HepG2 (cell line): ENCODE measurements at regions not wholly inside any gene's neighbourhood (a gene's known extent, or its start where the extent isn't known, plus 50 kb on each side); places are given as distances from the start of the nearest gene placed in this dataset.

ENCODE experiments used
- ATAC-seq: fragments of 200-7000 bp; cut with Tn5 transposase; 3 replicates; pipeline ENCODE4 v1.9.1; 2020; ENCODE audit warnings: mild to moderate bottlenecking, moderate library complexity
- BruUV-seq: library from RNA; stranded (reverse); fragments of 400-500 nt; replicated peaks from 2 replicates; lab custom pipeline; 2021; lab: Mats Ljungman, UMichigan
- CTCF ChIA-PET: fragments of 300-600 bp; formaldehyde crosslinking; extraction: SDS; loops from one replicate; lab custom pipeline; 2021; ENCODE audit warnings: low total read pairs, inconsistent platforms, low intra/inter-chr PET ratio; lab: Yijun Ruan, JAX
- POLR2A ChIA-PET: fragments of 350-600 bp; sonication (Branson Sonifier 250); formaldehyde crosslinking; loops from one replicate; lab custom pipeline; 2020; ENCODE audit warnings: antibody characterized with exemption, inconsistent platforms; lab: Yijun Ruan, JAX
- DNase-seq: peaks from one replicate; pipeline ENCODE4 v3.0.0-alpha.2; 2015; ENCODE audit warnings: low spot score
- FAIRE-seq: peaks from 3 replicates; lab custom pipeline; 2011; peaks lifted over from hg19 to GRCh38; lab: Jason Lieb, UNC
- H2AFZ ChIP-seq: one replicate; pipeline ENCODE4 v1.6.1; 2011; ENCODE audit warnings: low read length, inconsistent platforms
- H3K27ac ChIP-seq: fragments of 300-600 bp; 3 replicates; pipeline ENCODE4 v1.8.0; 2011; ENCODE audit warnings: mixed run types, mild to moderate bottlenecking, mixed read lengths, low read length, inconsistent platforms; ENCODE audit not compliant: insufficient read depth; ENCODE audit errors: extremely low read length
- H3K27me3 ChIP-seq, 2 experiments: fragments of 200-600 bp in 1 of 2; 2 replicates in 1 of 2; 3 replicates in 1 of 2; pipeline versions ENCODE4 v1.6.0 to v1.8.0; 2011; ENCODE audit warnings: low read length in 2 of 2, mild to moderate bottlenecking in 2 of 2, moderate library complexity in 2 of 2, inconsistent platforms in 1 of 2; ENCODE audit not compliant: insufficient read depth in 2 of 2, control insufficient read depth in 1 of 2
- H3K36me3 ChIP-seq, 2 experiments: fragments of 200-600 bp in 1 of 2; replicated peaks in 1 of 2; 2 replicates in 1 of 2; 3 replicates in 1 of 2; pipeline versions ENCODE4 v1.5.1 to v1.8.0; 2011; ENCODE audit warnings: low read length in 2 of 2, inconsistent platforms in 1 of 2; ENCODE audit not compliant: insufficient read depth in 2 of 2, control insufficient read depth in 1 of 2
- H3K4me1 ChIP-seq: 2 replicates; pipeline ENCODE4 v1.5.1; 2012; ENCODE audit warnings: low read length, inconsistent platforms; ENCODE audit not compliant: insufficient read depth
- H3K4me2 ChIP-seq: 2 replicates; pipeline ENCODE4 v1.6.0; 2011; ENCODE audit warnings: low read depth, low read length, inconsistent platforms
- H3K4me3 ChIP-seq, 3 experiments: fragments of 200-600 bp in 1 of 3; sonication (generic), shearing (Covaris generic) in 1 of 3; replicated peaks in 1 of 3; 2 replicates each; pipeline ENCODE4 v1.5.1; 2011 to 2016; ENCODE audit warnings: low read length in 3 of 3, inconsistent platforms in 2 of 3, low read depth in 2 of 3, mild to moderate bottlenecking in 2 of 3, control low read depth in 1 of 3, mixed read lengths in 1 of 3; ENCODE audit not compliant: insufficient read depth in 1 of 3
- H3K79me2 ChIP-seq: one replicate; pipeline ENCODE4 v1.6.1; 2011; ENCODE audit warnings: low read length, inconsistent platforms; ENCODE audit not compliant: insufficient read depth
- H3K9ac ChIP-seq: 2 replicates; pipeline ENCODE4 v1.6.0; 2011; ENCODE audit warnings: mild to moderate bottlenecking, low read depth, low read length, inconsistent platforms; ENCODE audit not compliant: insufficient read depth
- H3K9me3 ChIP-seq: 2 replicates; pipeline ENCODE4 v1.5.1; 2012; ENCODE audit warnings: mild to moderate bottlenecking, low read length
- H4K20me1 ChIP-seq: 2 replicates; pipeline ENCODE4 v1.6.0; 2011; ENCODE audit warnings: inconsistent platforms, mild to moderate bottlenecking, low read length, moderate library complexity; ENCODE audit not compliant: insufficient read depth
- MBNL3 ChIP-seq: fragments of 250-450 bp; sonication (Bioruptor Pico); conservative IDR thresholded peaks from 2 replicates; pipeline ENCODE4 v1.8.0; 2022; ENCODE audit warnings: mild to moderate bottlenecking, inconsistent platforms
- MTA3 ChIP-seq: sonication (generic); formaldehyde crosslinking; IDR thresholded peaks from 2 replicates; pipeline ENCODE4 v1.4.0; 2020; ENCODE audit warnings: missing genetic modification reagents
- ZBTB4 ChIP-seq: sonication (generic); formaldehyde crosslinking; IDR thresholded peaks from 2 replicates; pipeline ENCODE4 v1.4.0; 2020; ENCODE audit warnings: missing genetic modification reagents, mild to moderate bottlenecking, borderline replicate concordance
- ZFP82 ChIP-seq: sonication (generic); formaldehyde crosslinking; IDR thresholded peaks from 2 replicates; pipeline ENCODE4 v1.5.1; 2020; ENCODE audit warnings: mild to moderate bottlenecking, missing genetic modification reagents, borderline replicate concordance
- ZNF232 ChIP-seq: sonication (generic); formaldehyde crosslinking; IDR thresholded peaks from 2 replicates; pipeline ENCODE4 v1.4.0; 2020; ENCODE audit warnings: missing genetic modification reagents, borderline replicate concordance
- ZNF546 ChIP-seq: sonication (generic); formaldehyde crosslinking; conservative IDR thresholded peaks from 2 replicates; pipeline ENCODE4 v1.8.1; 2023; ENCODE audit warnings: mild to moderate bottlenecking, missing genetic modification reagents
- ZNF777 ChIP-seq: sonication (generic); formaldehyde crosslinking; IDR thresholded peaks from 2 replicates; pipeline ENCODE4 v1.4.0; 2020; ENCODE audit warnings: missing genetic modification reagents
- ZNF792 ChIP-seq: IDR thresholded peaks from 2 replicates; pipeline ENCODE4 v1.6.1; 2016
- ZNF883 ChIP-seq: sonication (generic); formaldehyde crosslinking; IDR thresholded peaks from 2 replicates; pipeline ENCODE4 v1.5.1; 2020; ENCODE audit warnings: mild to moderate bottlenecking, missing genetic modification reagents; ENCODE audit errors: not compliant biosample characterization
- WGBS: methylation state at CpG from one replicate; pipeline ENCODE4 v1.1.6; 2017; ENCODE audit warnings: low lambda C conversion rate; 5-methylcytosine and 5-hydroxymethylcytosine counted together
- in situ Hi-C: cut with HindIII; loops from 2 replicates; pipeline ENCODE4 v1.10.0; 2017; ENCODE audit warnings: low pct_unique_long_range_greater_than_20kb; ENCODE audit not compliant: extremely low pct_ligation_motif_present
- intact Hi-C: fragments of 100-400 bp; cut with micrococcal nuclease; formaldehyde crosslinking; loops from one replicate; pipeline ENCODE4 v1.10.0; 2022; ENCODE audit not compliant: unreplicated experiment
- TF ChIP-seq, protein P1 (sequence below): sonication (generic); formaldehyde crosslinking; IDR thresholded peaks from 2 replicates; pipeline ENCODE4 v1.5.0; 2020; ENCODE audit warnings: mild to moderate bottlenecking, missing genetic modification reagents, borderline replicate concordance
- TF ChIP-seq, protein P2 (sequence below): sonication (generic); formaldehyde crosslinking; IDR thresholded peaks from 2 replicates; pipeline ENCODE4 v1.9.0; 2021; ENCODE audit warnings: mild to moderate bottlenecking, missing genetic modification reagents
- TF ChIP-seq, protein P3 (sequence below): sonication (generic); formaldehyde crosslinking; IDR thresholded peaks from 2 replicates; pipeline ENCODE4 v1.8.0; 2022; ENCODE audit warnings: mild to moderate bottlenecking, missing genetic modification reagents

DNA sequence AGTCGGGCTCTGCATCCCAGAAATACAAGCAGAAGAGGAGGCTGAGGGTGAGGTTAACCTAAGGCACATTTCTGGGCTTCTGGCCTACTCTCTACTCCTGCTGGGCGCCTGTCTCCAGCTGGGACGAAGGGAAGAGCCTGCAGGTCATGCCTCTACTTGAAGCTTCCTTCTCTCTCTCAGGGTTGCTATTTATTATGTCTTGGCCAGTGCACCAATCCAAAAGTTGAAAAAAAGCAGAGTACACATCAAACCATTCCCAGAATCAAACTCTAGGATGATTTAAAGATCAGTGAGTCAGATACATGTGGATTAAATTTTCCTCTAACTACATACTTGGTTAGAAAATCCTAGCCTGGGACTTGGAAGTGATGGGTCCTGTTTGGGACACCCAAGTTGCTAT, 60.2 kb upstream of the CDON start:
- Histone ChIP-seq H3K4me3 (no peak overlapping the region), H3K9ac (no peak overlapping the region), H3K4me1 (0 out of 2 replicates have a peak, but pooled peaks cover 8% of the 10 kb centered on the region), H2AFZ (no peak overlapping the region), H3K36me3 (no peaks in the 10 kb centered on the region), H3K9me3 (no peaks in the 10 kb centered on the region), H4K20me1 (no peaks in the 10 kb centered on the region), H3K4me2 (no peak overlapping the region), H3K27me3 (no peaks in the 10 kb centered on the region), H3K79me2 (no peaks in the 10 kb centered on the region), H3K27ac (no peak overlapping the region)
- POLR2A ChIA-PET, result no interaction called here
- FAIRE-seq, result no peak
- in situ Hi-C loops, result no loop called here
- CTCF ChIA-PET, result no interaction called here
- WGBS, result 57% methylated on average over 3 of the region's 3 CpGs
- ATAC-seq, result no peak
- DNase-seq, result no peak
- BruUV-seq, result no TSS peak
- intact Hi-C loops, result no loop called here
- TF ChIP-seq ZNF792 (CRISPR knock-in tag) (no peak), MTA3 (no peak), ZNF883 (CRISPR knock-in tag) (no peak), ZBTB4 (CRISPR knock-in tag) (no peak), MBNL3 (CRISPR knock-in tag) (no peak), ZFP82 (CRISPR knock-in tag) (no peak), ZNF777 (CRISPR knock-in tag) (no peak), ZNF546 (CRISPR knock-in tag) (no peak), ZNF232 (CRISPR knock-in tag) (no peak)
- TF ChIP-seq, protein P1, sequence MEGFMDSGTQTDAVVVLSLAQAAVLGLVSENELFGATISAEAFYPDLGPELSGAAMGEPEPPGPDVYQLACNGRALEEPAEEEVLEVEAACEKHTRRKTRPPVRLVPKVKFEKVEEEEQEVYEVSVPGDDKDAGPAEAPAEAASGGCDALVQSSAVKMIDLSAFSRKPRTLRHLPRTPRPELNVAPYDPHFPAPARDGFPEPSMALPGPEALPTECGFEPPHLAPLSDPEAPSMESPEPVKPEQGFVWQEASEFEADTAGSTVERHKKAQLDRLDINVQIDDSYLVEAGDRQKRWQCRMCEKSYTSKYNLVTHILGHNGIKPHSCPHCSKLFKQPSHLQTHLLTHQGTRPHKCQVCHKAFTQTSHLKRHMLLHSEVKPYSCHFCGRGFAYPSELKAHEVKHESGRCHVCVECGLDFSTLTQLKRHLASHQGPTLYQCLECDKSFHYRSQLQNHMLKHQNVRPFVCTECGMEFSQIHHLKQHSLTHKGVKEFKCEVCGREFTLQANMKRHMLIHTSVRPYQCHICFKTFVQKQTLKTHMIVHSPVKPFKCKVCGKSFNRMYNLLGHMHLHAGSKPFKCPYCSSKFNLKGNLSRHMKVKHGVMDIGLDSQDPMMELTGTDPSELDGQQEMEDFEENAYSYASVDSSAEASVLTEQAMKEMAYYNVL (CRISPR knock-in tag), result no peak
- TF ChIP-seq, protein P2, sequence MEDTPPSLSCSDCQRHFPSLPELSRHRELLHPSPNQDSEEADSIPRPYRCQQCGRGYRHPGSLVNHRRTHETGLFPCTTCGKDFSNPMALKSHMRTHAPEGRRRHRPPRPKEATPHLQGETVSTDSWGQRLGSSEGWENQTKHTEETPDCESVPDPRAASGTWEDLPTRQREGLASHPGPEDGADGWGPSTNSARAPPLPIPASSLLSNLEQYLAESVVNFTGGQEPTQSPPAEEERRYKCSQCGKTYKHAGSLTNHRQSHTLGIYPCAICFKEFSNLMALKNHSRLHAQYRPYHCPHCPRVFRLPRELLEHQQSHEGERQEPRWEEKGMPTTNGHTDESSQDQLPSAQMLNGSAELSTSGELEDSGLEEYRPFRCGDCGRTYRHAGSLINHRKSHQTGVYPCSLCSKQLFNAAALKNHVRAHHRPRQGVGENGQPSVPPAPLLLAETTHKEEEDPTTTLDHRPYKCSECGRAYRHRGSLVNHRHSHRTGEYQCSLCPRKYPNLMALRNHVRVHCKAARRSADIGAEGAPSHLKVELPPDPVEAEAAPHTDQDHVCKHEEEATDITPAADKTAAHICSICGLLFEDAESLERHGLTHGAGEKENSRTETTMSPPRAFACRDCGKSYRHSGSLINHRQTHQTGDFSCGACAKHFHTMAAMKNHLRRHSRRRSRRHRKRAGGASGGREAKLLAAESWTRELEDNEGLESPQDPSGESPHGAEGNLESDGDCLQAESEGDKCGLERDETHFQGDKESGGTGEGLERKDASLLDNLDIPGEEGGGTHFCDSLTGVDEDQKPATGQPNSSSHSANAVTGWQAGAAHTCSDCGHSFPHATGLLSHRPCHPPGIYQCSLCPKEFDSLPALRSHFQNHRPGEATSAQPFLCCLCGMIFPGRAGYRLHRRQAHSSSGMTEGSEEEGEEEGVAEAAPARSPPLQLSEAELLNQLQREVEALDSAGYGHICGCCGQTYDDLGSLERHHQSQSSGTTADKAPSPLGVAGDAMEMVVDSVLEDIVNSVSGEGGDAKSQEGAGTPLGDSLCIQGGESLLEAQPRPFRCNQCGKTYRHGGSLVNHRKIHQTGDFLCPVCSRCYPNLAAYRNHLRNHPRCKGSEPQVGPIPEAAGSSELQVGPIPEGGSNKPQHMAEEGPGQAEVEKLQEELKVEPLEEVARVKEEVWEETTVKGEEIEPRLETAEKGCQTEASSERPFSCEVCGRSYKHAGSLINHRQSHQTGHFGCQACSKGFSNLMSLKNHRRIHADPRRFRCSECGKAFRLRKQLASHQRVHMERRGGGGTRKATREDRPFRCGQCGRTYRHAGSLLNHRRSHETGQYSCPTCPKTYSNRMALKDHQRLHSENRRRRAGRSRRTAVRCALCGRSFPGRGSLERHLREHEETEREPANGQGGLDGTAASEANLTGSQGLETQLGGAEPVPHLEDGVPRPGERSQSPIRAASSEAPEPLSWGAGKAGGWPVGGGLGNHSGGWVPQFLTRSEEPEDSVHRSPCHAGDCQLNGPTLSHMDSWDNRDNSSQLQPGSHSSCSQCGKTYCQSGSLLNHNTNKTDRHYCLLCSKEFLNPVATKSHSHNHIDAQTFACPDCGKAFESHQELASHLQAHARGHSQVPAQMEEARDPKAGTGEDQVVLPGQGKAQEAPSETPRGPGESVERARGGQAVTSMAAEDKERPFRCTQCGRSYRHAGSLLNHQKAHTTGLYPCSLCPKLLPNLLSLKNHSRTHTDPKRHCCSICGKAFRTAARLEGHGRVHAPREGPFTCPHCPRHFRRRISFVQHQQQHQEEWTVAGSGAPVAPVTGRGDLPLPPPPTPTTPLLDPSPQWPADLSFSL (CRISPR knock-in tag), result no peak
- TF ChIP-seq, protein P3, sequence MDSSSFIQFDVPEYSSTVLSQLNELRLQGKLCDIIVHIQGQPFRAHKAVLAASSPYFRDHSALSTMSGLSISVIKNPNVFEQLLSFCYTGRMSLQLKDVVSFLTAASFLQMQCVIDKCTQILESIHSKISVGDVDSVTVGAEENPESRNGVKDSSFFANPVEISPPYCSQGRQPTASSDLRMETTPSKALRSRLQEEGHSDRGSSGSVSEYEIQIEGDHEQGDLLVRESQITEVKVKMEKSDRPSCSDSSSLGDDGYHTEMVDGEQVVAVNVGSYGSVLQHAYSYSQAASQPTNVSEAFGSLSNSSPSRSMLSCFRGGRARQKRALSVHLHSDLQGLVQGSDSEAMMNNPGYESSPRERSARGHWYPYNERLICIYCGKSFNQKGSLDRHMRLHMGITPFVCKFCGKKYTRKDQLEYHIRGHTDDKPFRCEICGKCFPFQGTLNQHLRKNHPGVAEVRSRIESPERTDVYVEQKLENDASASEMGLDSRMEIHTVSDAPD, result no peak
